AG08395 (cell line): ENCODE measurements at regions not wholly inside any gene's neighbourhood (a gene's known extent, or its start where the extent isn't known, plus 50 kb on each side); places are given as distances from the start of the nearest gene placed in this dataset.
"Not testable (repeated sequence)": the region's sequence is repeated elsewhere in the genome, so short reads cannot be mapped to it uniquely, and the experiment has no call there.

Experiments
- DNase-seq: peaks from one replicate; pipeline ENCODE4 v3.0.0; 2012; ENCODE audit warnings: mixed read lengths, low spot score

GRCh38 chr5:82426464-82427154 lies 148.5 kb upstream of the RPS23 start:
- DNase-seq: no peak

- DNase-seq: no peak
Measured at GRCh38 chr5:82425591-82425990, 147.4 kb upstream of the RPS23 start.

GRCh38 chr5:82424211-82424610 lies 146.1 kb upstream of the RPS23 start:
- DNase-seq: no peak

- DNase-seq: peak; percentile 37
Measured at GRCh38 chr5:82422751-82423181, 144.6 kb upstream of the RPS23 start.

GRCh38 chr5:82422001-82422740 lies 144.0 kb upstream of the RPS23 start:
- no peak for DNase-seq

- no peak for DNase-seq
Measured at GRCh38 chr5:82421119-82421518, 143.0 kb upstream of the RPS23 start.

- DNase-seq: not testable (repeated sequence)
Measured at GRCh38 chr5:82420524-82420923, 142.4 kb upstream of the RPS23 start.

- DNase-seq: no peak
Measured at GRCh38 chr5:82419559-82420332, 141.6 kb upstream of the RPS23 start.

- no peak for DNase-seq
Measured at GRCh38 chr5:82418608-82418950, 140.4 kb upstream of the RPS23 start.

- DNase-seq: no peak
Measured at GRCh38 chr5:82417776-82418607, 139.8 kb upstream of the RPS23 start.

- DNase-seq: no peak
Measured at GRCh38 chr5:82416512-82416911, 138.4 kb upstream of the RPS23 start.

GRCh38 chr5:82414041-82414388 lies 135.9 kb upstream of the RPS23 start:
- DNase-seq: no peak

- peak; percentile 86 for DNase-seq
Measured at GRCh38 chr5:82413302-82414040, 135.3 kb upstream of the RPS23 start.

- no peak for DNase-seq
Measured at GRCh38 chr5:82408033-82408432, 129.9 kb upstream of the RPS23 start.

- peak; percentile 17 for DNase-seq
Measured at GRCh38 chr5:82406205-82406773, 128.1 kb upstream of the RPS23 start.

- peak; percentile 91 for DNase-seq
Measured at GRCh38 chr5:82405618-82406204, 127.6 kb upstream of the RPS23 start.

- DNase-seq: peak; percentile 49
Measured at GRCh38 chr5:82405161-82405560, 127.0 kb upstream of the RPS23 start.

- no peak for DNase-seq
Measured at GRCh38 chr5:82404382-82404945, 126.3 kb upstream of the RPS23 start.

- no peak for DNase-seq
Measured at GRCh38 chr5:82403724-82404123, 125.6 kb upstream of the RPS23 start.

- DNase-seq: no peak
Measured at GRCh38 chr5:82403026-82403425, 124.9 kb upstream of the RPS23 start.
